Liver (tissue), 8 donors: ENCODE measurements at regions not wholly inside any gene's neighbourhood (a gene's known extent, or its start where the extent isn't known, plus 50 kb on each side); places are given as distances from the start of the nearest gene placed in this dataset.
"Not testable (repeated sequence)": the region's sequence is repeated elsewhere in the genome, so short reads cannot be mapped to it uniquely, and the experiment has no call there.

ENCODE experiments used
- DNase-seq: peaks from one replicate; pipeline ENCODE4 v3.0.0-alpha.2; 2017; ENCODE audit warnings: low spot score
- H3K27ac ChIP-seq, 2 donors: one replicate each; pipeline ENCODE4 v1.7.0; 2013; ENCODE audit warnings: inconsistent platforms in 2 of 2, low read length in 2 of 2, control low read depth in 1 of 2, low read depth in 1 of 2, mild to moderate bottlenecking in 1 of 2
- H3K27me3 ChIP-seq, 4 donors: one replicate each; pipeline versions ENCODE4 v1.6.1 to v1.7.0; 2013; ENCODE audit warnings: low read length in 3 of 4, inconsistent platforms in 1 of 4, mild to moderate bottlenecking in 1 of 4, moderate library complexity in 1 of 4; ENCODE audit not compliant: control insufficient read depth in 4 of 4, insufficient read depth in 4 of 4
- H3K36me3 ChIP-seq, 4 donors: one replicate each; pipeline versions ENCODE4 v1.6.1 to v1.7.0; 2013; ENCODE audit warnings: low read length in 3 of 4, mild to moderate bottlenecking in 3 of 4, low read depth in 1 of 4, moderate library complexity in 1 of 4; ENCODE audit not compliant: control insufficient read depth in 4 of 4, insufficient read depth in 3 of 4
- H3K4me1 ChIP-seq, 4 donors: one replicate each; pipeline versions ENCODE4 v1.6.1 to v1.7.0; 2013; ENCODE audit warnings: low read length in 3 of 4, mild to moderate bottlenecking in 3 of 4, moderate library complexity in 1 of 4; ENCODE audit not compliant: control insufficient read depth in 4 of 4, insufficient read depth in 4 of 4
- H3K4me3 ChIP-seq, 3 donors: one replicate each; pipeline versions ENCODE4 v1.6.1 to v1.7.0; 2013; ENCODE audit warnings: low read length in 3 of 3, control low read depth in 1 of 3, low read depth in 1 of 3, mild to moderate bottlenecking in 1 of 3
- H3K9ac ChIP-seq, 2 donors: one replicate each; pipeline ENCODE4 v1.7.0; 2013; ENCODE audit warnings: low read length in 2 of 2, mild to moderate bottlenecking in 2 of 2, moderate library complexity in 2 of 2, control low read depth in 1 of 2, low read depth in 1 of 2
- H3K9me3 ChIP-seq, 4 donors: one replicate each; pipeline versions ENCODE4 v1.6.1 to v1.7.0; 2013; ENCODE audit warnings: low read length in 3 of 4; ENCODE audit not compliant: control insufficient read depth in 4 of 4
- EGR1 ChIP-seq, 2 donors: IDR thresholded peaks; 2 replicates each; pipeline ENCODE4 v1.6.1; 2016 to 2018; ENCODE audit warnings: antibody characterized with exemption in 2 of 2, low read depth in 2 of 2
- FOXA1 ChIP-seq: IDR thresholded peaks from 2 replicates; pipeline ENCODE4 v1.6.1; 2016; ENCODE audit warnings: antibody characterized with exemption
- FOXA2 ChIP-seq: IDR thresholded peaks from 2 replicates; pipeline ENCODE4 v1.6.1; 2016; ENCODE audit warnings: antibody characterized with exemption
- GABPA ChIP-seq, 2 donors: IDR thresholded peaks in 1 of 2; conservative IDR thresholded peaks in 1 of 2; 2 replicates each; pipeline ENCODE4 v1.6.1; 2016; ENCODE audit warnings: antibody characterized with exemption in 2 of 2, mild to moderate bottlenecking in 1 of 2, moderate library complexity in 1 of 2
- HNF4A ChIP-seq, 2 donors: conservative IDR thresholded peaks; 2 replicates each; pipeline ENCODE4 v1.6.1; 2016; ENCODE audit warnings: antibody characterized with exemption in 2 of 2, mild to moderate bottlenecking in 2 of 2
- HNF4G ChIP-seq: IDR thresholded peaks from 2 replicates; pipeline ENCODE4 v1.6.1; 2016; ENCODE audit warnings: antibody characterized with exemption
- JUND ChIP-seq, 2 donors: IDR thresholded peaks; 2 replicates each; pipeline ENCODE4 v1.6.1; 2016; ENCODE audit warnings: antibody characterized with exemption in 2 of 2
- NR2F2 ChIP-seq: IDR thresholded peaks from 2 replicates; pipeline ENCODE4 v1.6.1; 2016; ENCODE audit warnings: antibody characterized with exemption
- RAD21 ChIP-seq, 2 donors: IDR thresholded peaks; 2 replicates each; pipeline ENCODE4 v1.6.1; 2016; ENCODE audit warnings: antibody characterized with exemption in 2 of 2, mild to moderate bottlenecking in 2 of 2
- RXRA ChIP-seq, 2 donors: IDR thresholded peaks; 2 replicates each; pipeline ENCODE4 v1.6.1; 2017 to 2018; ENCODE audit warnings: antibody characterized with exemption in 2 of 2, mild to moderate bottlenecking in 1 of 2
- SP1 ChIP-seq: IDR thresholded peaks from 2 replicates; pipeline ENCODE4 v1.6.1; 2018; ENCODE audit warnings: antibody characterized with exemption, mild to moderate bottlenecking
- TAF1 ChIP-seq: conservative IDR thresholded peaks from 2 replicates; pipeline ENCODE4 v1.6.1; 2016; ENCODE audit warnings: antibody characterized with exemption, mild to moderate bottlenecking
- YY1 ChIP-seq: IDR thresholded peaks from 2 replicates; pipeline ENCODE4 v1.6.1; 2016; ENCODE audit warnings: antibody characterized with exemption, mild to moderate bottlenecking
- WGBS: extraction: QIAGEN DNeasy Blood & Tissue Kit; methylation state at CpG from one replicate; pipeline ENCODE4 v1.1.7; 2013; 5-methylcytosine and 5-hydroxymethylcytosine counted together
- TF ChIP-seq, protein P1 (sequence below): fragments of 150-350 bp; IDR thresholded peaks from 2 replicates; pipeline ENCODE4 v1.5.1; 2017; ENCODE audit warnings: improper control_type of control experiment, low read depth, low read length; ENCODE audit not compliant: missing input control
- TF ChIP-seq, protein P2 (sequence below): IDR thresholded peaks from 2 replicates; pipeline ENCODE4 v1.6.1; 2016; ENCODE audit warnings: antibody characterized with exemption
- TF ChIP-seq, protein P3 (sequence below): IDR thresholded peaks from 2 replicates; pipeline ENCODE4 v1.6.1; 2016; ENCODE audit warnings: antibody characterized with exemption
- TF ChIP-seq, protein P4 (sequence below): IDR thresholded peaks from 2 replicates; pipeline ENCODE4 v1.6.1; 2016; ENCODE audit warnings: antibody characterized with exemption
- TF ChIP-seq, protein P5 (sequence below): IDR thresholded peaks from 2 replicates; pipeline ENCODE4 v1.6.1; 2016; ENCODE audit warnings: antibody characterized with exemption, mild to moderate bottlenecking
- donor health status: healthy.
- donor health status: healthy.
- donor health status: healthy.
- donor health status: healthy.
- donor health status: healthy.

DNA sequence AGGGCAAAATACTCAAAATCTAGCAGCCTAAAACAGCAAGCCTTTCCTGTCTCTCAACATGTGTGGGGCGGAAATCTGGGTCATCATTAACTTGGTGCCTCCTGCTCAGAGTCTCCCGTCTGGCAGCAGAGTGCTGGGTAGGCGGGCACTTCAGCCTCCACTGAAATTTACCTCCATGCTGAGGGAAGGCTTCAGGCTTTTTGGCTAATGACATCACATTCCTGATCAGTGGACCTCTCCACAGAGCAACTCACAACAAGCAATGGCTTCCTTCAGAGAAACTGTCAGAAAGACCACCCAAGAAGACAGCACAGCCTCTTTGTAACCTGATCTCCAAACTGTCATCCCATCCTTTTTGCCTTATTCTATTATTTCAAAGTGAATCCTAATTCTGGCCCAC is 1109.0 kb downstream of the UQCRFS1 start:
- H3K27me3 ChIP-seq: peaks cover 0 to 6% (median 0%) of the 10 kb centered on the region in 4 donors
- H3K4me1 ChIP-seq: no peaks in the 10 kb centered on the region
- no peak overlapping the region for H3K27ac ChIP-seq
- no peak for DNase-seq
- no peaks in the 10 kb centered on the region for H3K9me3 ChIP-seq
- H3K9ac ChIP-seq: no peak overlapping the region
- no peaks in the 10 kb centered on the region for H3K36me3 ChIP-seq
- no peak for TF ChIP-seq SP1
- TF ChIP-seq JUND (IDR thresholded peaks at IDR 0.05): no peak
- TF ChIP-seq RXRA (IDR thresholded peaks at IDR 0.05): no peak
- TF ChIP-seq EGR1 (IDR thresholded peaks at IDR 0.05; ENCODE audit: low read depth in 2 of 2): no peak
- no peak for TF ChIP-seq GABPA (IDR thresholded peaks at IDR 0.05 in 1 of 2, conservative IDR thresholded peaks at IDR 0.05 in 1 of 2)
- no peak for TF ChIP-seq HNF4A (conservative IDR thresholded peaks at IDR 0.05)
- no peak for TF ChIP-seq FOXA2
- TF ChIP-seq HNF4G: no peak
- TF ChIP-seq RAD21 (IDR thresholded peaks at IDR 0.05): no peak
- TF ChIP-seq YY1: no peak
- no peak for TF ChIP-seq FOXA1
- no peak for TF ChIP-seq NR2F2
- TF ChIP-seq, protein P1, sequence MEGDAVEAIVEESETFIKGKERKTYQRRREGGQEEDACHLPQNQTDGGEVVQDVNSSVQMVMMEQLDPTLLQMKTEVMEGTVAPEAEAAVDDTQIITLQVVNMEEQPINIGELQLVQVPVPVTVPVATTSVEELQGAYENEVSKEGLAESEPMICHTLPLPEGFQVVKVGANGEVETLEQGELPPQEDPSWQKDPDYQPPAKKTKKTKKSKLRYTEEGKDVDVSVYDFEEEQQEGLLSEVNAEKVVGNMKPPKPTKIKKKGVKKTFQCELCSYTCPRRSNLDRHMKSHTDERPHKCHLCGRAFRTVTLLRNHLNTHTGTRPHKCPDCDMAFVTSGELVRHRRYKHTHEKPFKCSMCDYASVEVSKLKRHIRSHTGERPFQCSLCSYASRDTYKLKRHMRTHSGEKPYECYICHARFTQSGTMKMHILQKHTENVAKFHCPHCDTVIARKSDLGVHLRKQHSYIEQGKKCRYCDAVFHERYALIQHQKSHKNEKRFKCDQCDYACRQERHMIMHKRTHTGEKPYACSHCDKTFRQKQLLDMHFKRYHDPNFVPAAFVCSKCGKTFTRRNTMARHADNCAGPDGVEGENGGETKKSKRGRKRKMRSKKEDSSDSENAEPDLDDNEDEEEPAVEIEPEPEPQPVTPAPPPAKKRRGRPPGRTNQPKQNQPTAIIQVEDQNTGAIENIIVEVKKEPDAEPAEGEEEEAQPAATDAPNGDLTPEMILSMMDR: no peak
- TF ChIP-seq, protein P2, sequence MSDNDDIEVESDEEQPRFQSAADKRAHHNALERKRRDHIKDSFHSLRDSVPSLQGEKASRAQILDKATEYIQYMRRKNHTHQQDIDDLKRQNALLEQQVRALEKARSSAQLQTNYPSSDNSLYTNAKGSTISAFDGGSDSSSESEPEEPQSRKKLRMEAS: no peak
- TF ChIP-seq, protein P3, sequence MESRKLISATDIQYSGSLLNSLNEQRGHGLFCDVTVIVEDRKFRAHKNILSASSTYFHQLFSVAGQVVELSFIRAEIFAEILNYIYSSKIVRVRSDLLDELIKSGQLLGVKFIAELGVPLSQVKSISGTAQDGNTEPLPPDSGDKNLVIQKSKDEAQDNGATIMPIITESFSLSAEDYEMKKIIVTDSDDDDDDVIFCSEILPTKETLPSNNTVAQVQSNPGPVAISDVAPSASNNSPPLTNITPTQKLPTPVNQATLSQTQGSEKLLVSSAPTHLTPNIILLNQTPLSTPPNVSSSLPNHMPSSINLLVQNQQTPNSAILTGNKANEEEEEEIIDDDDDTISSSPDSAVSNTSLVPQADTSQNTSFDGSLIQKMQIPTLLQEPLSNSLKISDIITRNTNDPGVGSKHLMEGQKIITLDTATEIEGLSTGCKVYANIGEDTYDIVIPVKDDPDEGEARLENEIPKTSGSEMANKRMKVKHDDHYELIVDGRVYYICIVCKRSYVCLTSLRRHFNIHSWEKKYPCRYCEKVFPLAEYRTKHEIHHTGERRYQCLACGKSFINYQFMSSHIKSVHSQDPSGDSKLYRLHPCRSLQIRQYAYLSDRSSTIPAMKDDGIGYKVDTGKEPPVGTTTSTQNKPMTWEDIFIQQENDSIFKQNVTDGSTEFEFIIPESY: no peak
- TF ChIP-seq, protein P4, sequence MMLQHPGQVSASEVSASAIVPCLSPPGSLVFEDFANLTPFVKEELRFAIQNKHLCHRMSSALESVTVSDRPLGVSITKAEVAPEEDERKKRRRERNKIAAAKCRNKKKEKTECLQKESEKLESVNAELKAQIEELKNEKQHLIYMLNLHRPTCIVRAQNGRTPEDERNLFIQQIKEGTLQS: no peak
- no peak for TF ChIP-seq TAF1
- TF ChIP-seq, protein P5, sequence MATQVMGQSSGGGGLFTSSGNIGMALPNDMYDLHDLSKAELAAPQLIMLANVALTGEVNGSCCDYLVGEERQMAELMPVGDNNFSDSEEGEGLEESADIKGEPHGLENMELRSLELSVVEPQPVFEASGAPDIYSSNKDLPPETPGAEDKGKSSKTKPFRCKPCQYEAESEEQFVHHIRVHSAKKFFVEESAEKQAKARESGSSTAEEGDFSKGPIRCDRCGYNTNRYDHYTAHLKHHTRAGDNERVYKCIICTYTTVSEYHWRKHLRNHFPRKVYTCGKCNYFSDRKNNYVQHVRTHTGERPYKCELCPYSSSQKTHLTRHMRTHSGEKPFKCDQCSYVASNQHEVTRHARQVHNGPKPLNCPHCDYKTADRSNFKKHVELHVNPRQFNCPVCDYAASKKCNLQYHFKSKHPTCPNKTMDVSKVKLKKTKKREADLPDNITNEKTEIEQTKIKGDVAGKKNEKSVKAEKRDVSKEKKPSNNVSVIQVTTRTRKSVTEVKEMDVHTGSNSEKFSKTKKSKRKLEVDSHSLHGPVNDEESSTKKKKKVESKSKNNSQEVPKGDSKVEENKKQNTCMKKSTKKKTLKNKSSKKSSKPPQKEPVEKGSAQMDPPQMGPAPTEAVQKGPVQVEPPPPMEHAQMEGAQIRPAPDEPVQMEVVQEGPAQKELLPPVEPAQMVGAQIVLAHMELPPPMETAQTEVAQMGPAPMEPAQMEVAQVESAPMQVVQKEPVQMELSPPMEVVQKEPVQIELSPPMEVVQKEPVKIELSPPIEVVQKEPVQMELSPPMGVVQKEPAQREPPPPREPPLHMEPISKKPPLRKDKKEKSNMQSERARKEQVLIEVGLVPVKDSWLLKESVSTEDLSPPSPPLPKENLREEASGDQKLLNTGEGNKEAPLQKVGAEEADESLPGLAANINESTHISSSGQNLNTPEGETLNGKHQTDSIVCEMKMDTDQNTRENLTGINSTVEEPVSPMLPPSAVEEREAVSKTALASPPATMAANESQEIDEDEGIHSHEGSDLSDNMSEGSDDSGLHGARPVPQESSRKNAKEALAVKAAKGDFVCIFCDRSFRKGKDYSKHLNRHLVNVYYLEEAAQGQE: no peak
- WGBS: 61% methylated on average over 3 of the region's 3 CpGs
- no peak overlapping the region for H3K4me3 ChIP-seq

DNA sequence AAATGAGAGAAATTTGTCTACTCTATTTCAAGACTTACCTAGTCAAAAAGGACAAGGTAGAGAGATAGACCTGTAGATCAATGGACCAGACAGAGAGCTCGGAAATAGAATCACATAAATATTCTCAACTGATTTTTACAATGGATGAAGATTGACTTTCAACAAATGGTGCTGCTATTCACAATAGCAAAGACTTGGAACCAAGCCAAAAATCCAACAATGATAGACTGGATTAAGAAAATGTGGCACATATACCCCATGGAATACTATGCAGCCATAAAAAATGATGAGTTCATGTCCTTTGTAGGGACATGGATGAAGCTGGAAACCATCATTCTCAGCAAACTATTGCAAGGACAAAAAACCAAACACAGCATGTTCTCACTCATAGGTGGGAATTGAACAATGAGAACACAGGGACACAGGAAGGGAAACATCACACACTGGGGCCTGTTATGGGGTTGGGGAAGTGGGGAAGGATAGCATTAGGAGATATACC is 1128.2 kb downstream of the UQCRFS1 start:
- not testable (repeated sequence) for H3K9ac ChIP-seq
- 94% methylated on average over 1 of the region's 1 CpG for WGBS

More for the DNA sequence above, 1128.2 kb downstream of the UQCRFS1 start:
- H3K27ac ChIP-seq, H3K4me1 ChIP-seq, H3K27me3 ChIP-seq, H3K36me3 ChIP-seq, DNase-seq, H3K9me3 ChIP-seq, H3K4me3 ChIP-seq: not testable (repeated sequence)
